Panc1 (cell line): ENCODE measurements at regions not wholly inside any gene's neighbourhood (a gene's known extent, or its start where the extent isn't known, plus 50 kb on each side); places are given as distances from the start of the nearest gene placed in this dataset.

ENCODE experiments used
- ATAC-seq: fragments of 200-7000 bp; cut with Tn5 transposase; 2 replicates; pipeline ENCODE4 v1.9.1; 2020; ENCODE audit warnings: mild to moderate bottlenecking, moderate library complexity
- BruUV-seq: library from RNA; stranded (reverse); fragments of 400-500 nt; replicated peaks from 2 replicates; lab custom pipeline; 2021; lab: Mats Ljungman, UMichigan
- CTCF ChIA-PET: fragments of 300-600 bp; sonication (Branson Sonifier 250); formaldehyde crosslinking; loops from one replicate; lab custom pipeline; 2022; ENCODE audit warnings: antibody characterized with exemption; lab: Charles Lee
- POLR2A ChIA-PET: fragments of 300-600 bp; sonication (Branson Sonifier 250); formaldehyde crosslinking; loops from one replicate; lab custom pipeline; 2022; ENCODE audit warnings: antibody characterized with exemption; lab: Charles Lee
- DNase-seq: peaks from one replicate; pipeline ENCODE4 v3.0.0-alpha.2; 2010; ENCODE audit warnings: low read depth, low spot score
- H3K27ac ChIP-seq: 2 replicates; pipeline ENCODE4 v1.5.1; 2011; ENCODE audit warnings: mild to moderate bottlenecking, low read length, inconsistent platforms
- H3K27me3 ChIP-seq: fragments of 200-500 bp; sonication (Bioruptor generic); 2 replicates; pipeline ENCODE4 v1.6.0; 2014; ENCODE audit warnings: low read length, inconsistent platforms; ENCODE audit not compliant: control insufficient read depth, insufficient read depth
- H3K36me3 ChIP-seq: fragments of 200-500 bp; sonication (Bioruptor generic); 2 replicates; pipeline ENCODE4 v1.5.1; 2014; ENCODE audit warnings: inconsistent platforms, mild to moderate bottlenecking, low read length, moderate library complexity; ENCODE audit not compliant: control insufficient read depth, insufficient read depth
- H3K4me1 ChIP-seq: 2 replicates; pipeline ENCODE4 v1.5.1; 2011; ENCODE audit warnings: inconsistent platforms, mild to moderate bottlenecking, low read length, moderate library complexity; ENCODE audit not compliant: control insufficient read depth, insufficient read depth
- H3K4me3 ChIP-seq, 2 experiments: 2 replicates each; pipeline ENCODE4 v1.5.1; 2011 to 2012; ENCODE audit warnings: low read depth in 2 of 2, low read length in 2 of 2, mild to moderate bottlenecking in 2 of 2, inconsistent platforms in 1 of 2, moderate library complexity in 1 of 2
- H3K9me3 ChIP-seq: fragments of 200-500 bp; sonication (Bioruptor generic); 2 replicates; pipeline ENCODE4 v1.5.1; 2014; ENCODE audit warnings: low read depth, mild to moderate bottlenecking, inconsistent platforms, low read length, moderate library complexity; ENCODE audit not compliant: control insufficient read depth, insufficient read depth
- POLR2AphosphoS5 ChIP-seq: IDR thresholded peaks from 2 replicates; pipeline ENCODE4 v1.6.1; 2012; ENCODE audit warnings: mild to moderate bottlenecking, low read depth, low read length, moderate library complexity
- SIN3A ChIP-seq: IDR thresholded peaks from 2 replicates; pipeline ENCODE4 v1.6.1; 2012; ENCODE audit warnings: low read depth, mild to moderate bottlenecking, low read length, moderate library complexity, borderline replicate concordance; ENCODE audit not compliant: insufficient read depth
- TCF7L2 ChIP-seq: IDR thresholded peaks from 2 replicates; pipeline ENCODE4 v1.6.1; 2011; ENCODE audit warnings: mild to moderate bottlenecking, low read depth, low read length, inconsistent platforms
- in situ Hi-C: cut with HindIII; loops from 2 replicates; pipeline ENCODE4 v1.10.0; 2016; ENCODE audit warnings: low sequenced_read_pairs, low pct_unique_long_range_greater_than_20kb
- intact Hi-C: fragments of 100-400 bp; cut with micrococcal nuclease; formaldehyde crosslinking; loops from one replicate; pipeline ENCODE4 v1.10.0; 2022; ENCODE audit not compliant: unreplicated experiment
- TF ChIP-seq, protein P1 (sequence below), 2 experiments: IDR thresholded peaks; 2 replicates each; pipeline ENCODE4 v1.6.1; 2011 to 2012; ENCODE audit warnings: low read depth in 2 of 2, control low read depth in 1 of 2, low read length in 1 of 2, mild to moderate bottlenecking in 1 of 2, moderate library complexity in 1 of 2; ENCODE audit not compliant: insufficient read depth in 1 of 2
- TF ChIP-seq, protein P2 (sequence below): fragments of 450-650 bp; IDR thresholded peaks from 2 replicates; pipeline ENCODE4 v1.5.1; 2017; ENCODE audit warnings: mild to moderate bottlenecking

DNA sequence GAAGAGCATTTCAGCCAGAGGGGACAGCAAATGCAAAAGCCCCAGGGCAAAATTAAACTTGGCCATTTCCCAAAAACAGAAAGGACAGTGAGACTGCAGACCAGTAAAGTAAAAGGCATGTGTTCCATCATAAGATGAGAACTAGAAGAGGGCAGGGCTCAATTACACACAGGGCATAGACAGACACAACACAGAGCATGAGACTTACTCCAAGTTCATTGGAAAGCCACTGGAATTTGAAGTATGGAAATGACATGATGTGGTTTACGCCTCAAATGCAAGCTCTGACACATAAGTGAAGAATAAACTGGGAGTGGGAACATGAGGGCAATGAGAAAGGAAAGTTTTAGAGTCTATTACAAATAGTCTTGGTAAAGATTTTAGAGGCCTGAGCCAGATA lies 446.6 kb upstream of the GRIA1 start:
- in situ Hi-C loops: no loop called here
- H3K4me3 ChIP-seq: no peak overlapping the region
- H3K27me3 ChIP-seq: no peaks in the 10 kb centered on the region
- no peaks in the 10 kb centered on the region for H3K9me3 ChIP-seq
- no TSS peak for BruUV-seq
- H3K4me1 ChIP-seq: no peaks in the 10 kb centered on the region
- ChIA-PET POLR2A (no interaction called here), CTCF (no interaction called here)
- no peak overlapping the region for H3K27ac ChIP-seq
- DNase-seq (no peak), ATAC-seq (no peak)
- TF ChIP-seq POLR2AphosphoS5: no peak
- TF ChIP-seq TCF7L2: no peak
- TF ChIP-seq, protein P1, sequence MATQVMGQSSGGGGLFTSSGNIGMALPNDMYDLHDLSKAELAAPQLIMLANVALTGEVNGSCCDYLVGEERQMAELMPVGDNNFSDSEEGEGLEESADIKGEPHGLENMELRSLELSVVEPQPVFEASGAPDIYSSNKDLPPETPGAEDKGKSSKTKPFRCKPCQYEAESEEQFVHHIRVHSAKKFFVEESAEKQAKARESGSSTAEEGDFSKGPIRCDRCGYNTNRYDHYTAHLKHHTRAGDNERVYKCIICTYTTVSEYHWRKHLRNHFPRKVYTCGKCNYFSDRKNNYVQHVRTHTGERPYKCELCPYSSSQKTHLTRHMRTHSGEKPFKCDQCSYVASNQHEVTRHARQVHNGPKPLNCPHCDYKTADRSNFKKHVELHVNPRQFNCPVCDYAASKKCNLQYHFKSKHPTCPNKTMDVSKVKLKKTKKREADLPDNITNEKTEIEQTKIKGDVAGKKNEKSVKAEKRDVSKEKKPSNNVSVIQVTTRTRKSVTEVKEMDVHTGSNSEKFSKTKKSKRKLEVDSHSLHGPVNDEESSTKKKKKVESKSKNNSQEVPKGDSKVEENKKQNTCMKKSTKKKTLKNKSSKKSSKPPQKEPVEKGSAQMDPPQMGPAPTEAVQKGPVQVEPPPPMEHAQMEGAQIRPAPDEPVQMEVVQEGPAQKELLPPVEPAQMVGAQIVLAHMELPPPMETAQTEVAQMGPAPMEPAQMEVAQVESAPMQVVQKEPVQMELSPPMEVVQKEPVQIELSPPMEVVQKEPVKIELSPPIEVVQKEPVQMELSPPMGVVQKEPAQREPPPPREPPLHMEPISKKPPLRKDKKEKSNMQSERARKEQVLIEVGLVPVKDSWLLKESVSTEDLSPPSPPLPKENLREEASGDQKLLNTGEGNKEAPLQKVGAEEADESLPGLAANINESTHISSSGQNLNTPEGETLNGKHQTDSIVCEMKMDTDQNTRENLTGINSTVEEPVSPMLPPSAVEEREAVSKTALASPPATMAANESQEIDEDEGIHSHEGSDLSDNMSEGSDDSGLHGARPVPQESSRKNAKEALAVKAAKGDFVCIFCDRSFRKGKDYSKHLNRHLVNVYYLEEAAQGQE (IDR thresholded peaks at IDR 0.05; ENCODE audit: insufficient read depth in 1 of 2, low read depth in 2 of 2, low read length in 1 of 2): no peak
- H3K36me3 ChIP-seq: no peaks in the 10 kb centered on the region
- intact Hi-C loops: no loop called here

DNA sequence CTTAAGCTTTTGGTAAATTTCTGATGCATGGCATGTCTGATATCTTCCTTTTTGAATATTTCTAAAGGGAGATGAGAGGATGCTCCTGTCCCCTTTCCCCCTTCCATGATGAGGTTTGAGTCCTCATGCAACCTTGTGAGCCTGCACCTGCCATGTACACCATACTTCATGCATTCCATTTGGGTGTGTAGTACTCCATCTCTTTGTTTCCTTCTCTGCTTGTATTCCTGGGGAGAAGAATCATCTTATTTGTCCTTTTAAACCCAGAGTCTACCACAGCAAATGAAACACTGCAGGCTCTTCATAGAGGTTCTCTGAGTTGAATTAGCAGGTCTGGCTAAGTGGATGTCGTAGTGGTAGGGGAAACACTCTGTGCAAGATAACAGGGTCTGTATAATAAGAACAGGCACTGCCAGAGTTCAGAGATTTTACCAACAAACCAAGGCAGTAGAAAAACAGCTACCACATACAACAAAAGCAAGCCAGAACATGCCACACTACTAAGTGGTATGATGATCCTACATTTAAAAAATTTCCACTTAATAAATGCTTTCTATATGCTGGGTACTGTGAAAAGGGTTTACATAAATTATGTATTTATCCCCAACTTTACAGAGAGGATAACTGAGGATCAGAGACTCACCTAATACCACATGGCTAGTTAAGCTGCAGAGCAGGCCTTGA lies 439.8 kb upstream of the GRIA1 start:
- no peak for ATAC-seq

More for the DNA sequence above, 439.8 kb upstream of the GRIA1 start:
- Histone ChIP-seq H3K9me3 (no peaks in the 10 kb centered on the region), H3K36me3 (no peaks in the 10 kb centered on the region), H3K27ac (no peak overlapping the region), H3K4me3 (no peak overlapping the region), H3K4me1 (no peaks in the 10 kb centered on the region), H3K27me3 (no peaks in the 10 kb centered on the region)
- in situ Hi-C loops (no loop called here), intact Hi-C loops (no loop called here)
- ChIA-PET CTCF (no interaction called here), POLR2A (no interaction called here)
- TF ChIP-seq SIN3A (no peak), POLR2AphosphoS5 (no peak), TCF7L2 (no peak)
- TF ChIP-seq, protein P1 (IDR thresholded peaks at IDR 0.05; ENCODE audit: insufficient read depth in 1 of 2, low read depth in 2 of 2, low read length in 1 of 2): no peak
- TF ChIP-seq, protein P2, sequence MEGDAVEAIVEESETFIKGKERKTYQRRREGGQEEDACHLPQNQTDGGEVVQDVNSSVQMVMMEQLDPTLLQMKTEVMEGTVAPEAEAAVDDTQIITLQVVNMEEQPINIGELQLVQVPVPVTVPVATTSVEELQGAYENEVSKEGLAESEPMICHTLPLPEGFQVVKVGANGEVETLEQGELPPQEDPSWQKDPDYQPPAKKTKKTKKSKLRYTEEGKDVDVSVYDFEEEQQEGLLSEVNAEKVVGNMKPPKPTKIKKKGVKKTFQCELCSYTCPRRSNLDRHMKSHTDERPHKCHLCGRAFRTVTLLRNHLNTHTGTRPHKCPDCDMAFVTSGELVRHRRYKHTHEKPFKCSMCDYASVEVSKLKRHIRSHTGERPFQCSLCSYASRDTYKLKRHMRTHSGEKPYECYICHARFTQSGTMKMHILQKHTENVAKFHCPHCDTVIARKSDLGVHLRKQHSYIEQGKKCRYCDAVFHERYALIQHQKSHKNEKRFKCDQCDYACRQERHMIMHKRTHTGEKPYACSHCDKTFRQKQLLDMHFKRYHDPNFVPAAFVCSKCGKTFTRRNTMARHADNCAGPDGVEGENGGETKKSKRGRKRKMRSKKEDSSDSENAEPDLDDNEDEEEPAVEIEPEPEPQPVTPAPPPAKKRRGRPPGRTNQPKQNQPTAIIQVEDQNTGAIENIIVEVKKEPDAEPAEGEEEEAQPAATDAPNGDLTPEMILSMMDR: no peak
- no peak for DNase-seq
- no TSS peak for BruUV-seq
